ENCODE measurements at regions not wholly inside any gene's neighbourhood (a gene's known extent, or its start where the extent isn't known, plus 50 kb on each side); places are given as distances from the start of the nearest gene placed in this dataset.

DNA sequence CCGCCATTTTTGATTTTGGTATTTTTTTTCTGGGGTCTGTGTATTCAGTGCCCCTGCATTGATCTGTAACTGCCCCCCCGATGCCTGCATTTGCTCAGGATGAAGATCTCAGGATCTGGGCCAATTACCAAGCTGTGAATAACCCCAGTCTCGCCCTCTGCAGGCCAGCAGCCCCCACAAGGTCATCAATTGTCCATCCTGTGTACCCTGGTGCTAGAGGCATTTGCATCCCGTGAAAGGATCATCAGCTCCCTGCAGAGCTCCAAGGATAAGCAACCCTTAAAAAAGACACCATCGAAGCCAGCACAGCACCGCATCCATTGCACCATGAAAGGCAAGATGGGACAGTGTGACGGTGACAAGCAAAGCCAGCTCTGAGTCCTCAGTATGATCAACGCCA lies 154.1 kb upstream of the KLHL29 start:
- no peak for DNase-seq (ENCODE audit: low read depth in 2 of 2)

DNA sequence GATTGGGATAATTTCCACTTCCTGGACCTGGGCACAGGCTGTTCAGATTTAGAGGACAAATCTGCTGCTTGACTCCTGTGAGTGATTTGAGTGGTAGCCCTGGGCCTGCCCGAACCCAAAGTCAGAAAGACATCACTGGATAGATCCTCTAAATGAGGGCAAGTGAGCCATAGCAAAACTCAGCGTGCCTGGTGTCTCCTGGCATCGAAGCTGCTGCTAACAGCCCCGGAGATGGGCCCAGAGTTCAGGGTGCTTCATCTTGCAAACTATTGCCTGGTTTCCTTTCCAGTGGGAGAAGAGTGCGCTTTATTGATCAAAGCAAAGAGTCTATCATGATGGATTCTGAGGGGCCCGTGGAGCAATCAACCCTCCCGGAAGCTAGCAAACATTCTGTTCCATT lies 153.1 kb upstream of the KLHL29 start:
- no peak for DNase-seq (ENCODE audit: low read depth in 2 of 2)

DNA sequence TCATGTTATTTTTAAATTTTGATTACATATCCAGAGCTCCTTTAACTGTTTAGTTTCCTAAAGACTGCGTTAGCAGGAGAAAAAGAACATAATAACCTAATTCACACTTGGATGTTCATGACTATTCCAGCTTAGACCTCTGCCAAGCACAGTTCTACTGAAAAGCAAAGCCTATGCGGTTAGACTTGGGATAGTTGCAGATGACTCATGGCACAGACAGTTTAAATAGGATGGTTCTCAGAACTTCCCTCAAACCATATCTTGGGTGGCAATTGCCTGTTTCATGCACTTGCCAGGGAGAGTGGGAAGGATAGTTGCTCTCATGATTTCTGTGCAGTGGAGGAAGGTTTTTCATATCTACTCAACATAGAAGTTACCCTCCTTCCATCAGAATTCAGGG lies 149.7 kb upstream of the KLHL29 start:
- no peak for DNase-seq (ENCODE audit: low read depth in 2 of 2)

DNA sequence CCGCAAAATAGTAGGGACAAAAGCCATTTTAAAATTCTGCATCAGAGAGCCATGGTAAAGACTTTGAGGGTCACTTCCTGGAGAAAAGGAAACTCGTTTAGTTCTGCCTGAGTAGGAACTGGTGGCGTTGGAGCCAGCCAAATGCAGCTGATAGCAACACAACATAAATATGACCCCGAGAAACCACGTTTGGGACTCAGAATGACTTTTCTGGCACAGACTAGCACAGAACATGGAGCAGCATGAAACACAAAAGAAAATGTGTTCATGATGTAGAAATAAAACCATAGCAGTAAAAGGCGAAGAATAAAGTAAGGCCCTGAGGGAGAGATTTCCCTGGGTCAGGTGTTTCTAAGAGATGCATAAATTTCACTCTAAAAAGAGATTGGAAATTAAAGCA lies 149.2 kb upstream of the KLHL29 start:
- no peak for DNase-seq (ENCODE audit: low read depth in 2 of 2)

DNA sequence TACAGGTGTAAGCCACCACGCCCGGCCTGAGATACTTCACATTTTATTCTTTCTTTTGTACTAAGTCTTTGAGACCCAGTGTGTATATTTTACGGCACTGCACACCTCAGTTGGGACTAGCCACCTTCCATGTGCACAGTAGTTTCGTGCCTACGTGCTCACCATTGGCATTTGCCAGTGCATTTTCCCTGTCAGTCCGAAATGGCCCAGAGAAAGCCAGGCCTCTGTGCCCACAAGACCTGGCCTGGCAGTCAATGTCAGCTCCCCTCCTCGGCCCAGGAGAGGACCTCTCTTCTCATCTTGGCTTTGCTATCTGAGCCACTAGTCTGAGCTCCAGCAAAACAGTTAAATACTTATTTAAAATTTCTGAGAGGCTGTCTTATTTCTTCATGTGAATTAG lies 147.8 kb upstream of the KLHL29 start:
- DNase-seq (ENCODE audit: low read depth in 2 of 2) = no peak

DNA sequence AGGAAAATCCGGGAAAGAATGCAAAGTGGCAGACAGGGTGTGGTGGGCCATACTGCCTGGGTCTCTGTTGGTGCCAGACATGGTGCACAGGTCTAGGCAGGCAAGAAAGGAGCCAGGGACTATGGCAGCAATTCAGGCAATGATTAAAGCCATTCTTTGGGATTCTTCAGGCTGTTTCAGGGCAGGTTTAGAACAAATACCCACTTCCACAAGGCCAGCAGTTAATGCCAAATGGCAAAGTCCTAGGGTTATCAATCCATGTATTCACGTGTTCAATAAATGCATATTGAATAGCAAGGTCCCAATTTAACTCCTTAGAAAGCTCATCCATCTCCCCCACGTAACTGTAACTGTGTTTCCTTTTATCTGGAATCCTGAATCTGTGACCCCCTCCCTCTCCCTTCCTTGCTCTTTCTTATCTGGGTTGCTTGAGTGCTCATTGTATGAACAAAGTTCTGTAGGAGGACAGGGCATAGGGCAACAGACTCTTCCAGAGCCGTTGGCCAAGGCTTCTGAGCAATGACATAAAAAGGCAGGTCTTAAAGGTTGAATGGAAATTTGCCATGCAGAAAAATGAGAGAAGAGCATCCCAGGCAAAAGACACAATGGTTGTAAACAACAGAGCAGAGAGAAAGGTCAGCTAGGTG lies 146.8 kb upstream of the KLHL29 start:
- DNase-seq (ENCODE audit: low read depth in 2 of 2) = no peak

DNA sequence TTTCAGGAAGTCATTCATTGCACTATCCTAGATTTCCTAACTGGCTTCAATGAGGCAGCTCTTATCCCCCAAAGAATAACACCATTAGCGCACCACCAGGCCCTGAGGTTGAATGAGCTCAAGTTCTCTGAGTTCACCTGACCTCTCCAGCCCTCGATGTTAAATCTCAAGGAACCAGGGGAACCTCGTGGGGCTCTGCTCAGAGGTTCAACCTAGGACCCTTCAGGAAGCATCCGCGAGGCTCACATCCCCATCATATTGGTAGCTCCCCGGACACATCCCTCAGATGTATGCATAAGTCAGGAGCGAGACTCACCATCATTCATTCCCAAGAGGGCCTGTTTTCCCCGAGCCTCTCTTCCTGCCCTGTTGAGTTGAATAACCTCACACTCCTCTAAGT lies 145.6 kb upstream of the KLHL29 start:
- no peak for DNase-seq (ENCODE audit: low read depth in 2 of 2)

DNA sequence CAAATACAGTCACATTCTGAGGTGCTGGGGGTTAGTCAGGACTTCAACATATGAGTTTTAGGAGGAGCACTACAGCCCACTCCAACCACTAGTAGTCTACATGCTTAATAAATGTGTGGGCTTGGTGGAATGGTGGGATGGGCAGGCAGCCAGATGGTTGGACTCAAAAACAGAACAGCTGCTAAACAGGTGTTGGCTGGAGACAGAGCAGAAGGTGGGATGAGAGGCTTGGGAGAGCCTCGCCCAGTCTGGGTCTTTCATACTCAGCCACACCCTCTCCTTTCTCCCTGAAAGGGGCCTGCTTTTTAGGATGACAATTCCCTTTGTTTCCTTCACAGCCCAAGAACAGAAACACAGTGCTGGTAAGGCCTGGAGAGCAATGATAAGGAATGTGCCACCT lies 143.9 kb upstream of the KLHL29 start:
- DNase-seq (ENCODE audit: low read depth in 2 of 2) = no peak

DNA sequence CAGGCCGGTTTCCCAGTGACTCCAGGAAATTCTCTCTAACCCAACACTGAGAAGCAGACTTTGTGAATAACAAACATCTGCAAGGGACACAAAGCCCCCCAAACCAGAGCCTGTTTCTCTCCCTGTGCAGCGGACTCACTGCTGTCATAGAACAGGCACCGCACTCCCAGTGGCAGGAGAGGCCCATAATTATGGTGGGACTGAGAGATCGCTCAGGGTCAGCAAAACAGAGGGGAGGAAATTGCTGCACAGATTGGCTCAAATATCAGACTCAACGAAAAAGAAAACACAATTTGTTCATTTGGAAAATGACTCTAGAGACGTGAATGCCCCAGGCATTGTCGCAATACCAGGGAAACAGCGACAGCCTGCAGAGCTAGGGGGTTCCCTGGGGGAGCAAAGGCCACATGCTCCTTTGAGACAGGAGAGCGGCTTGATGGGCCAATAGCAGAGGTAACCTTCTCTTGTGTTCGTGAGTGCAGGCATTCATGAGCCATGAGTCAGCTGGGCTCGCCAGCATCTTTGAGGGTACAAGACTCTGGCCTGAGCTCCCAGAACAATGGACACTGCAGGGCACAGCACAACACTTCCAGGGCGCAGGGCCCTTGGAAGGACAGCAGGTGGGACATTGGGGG lies 143.3 kb upstream of the KLHL29 start:
- no peak for DNase-seq (ENCODE audit: low read depth in 2 of 2)

DNA sequence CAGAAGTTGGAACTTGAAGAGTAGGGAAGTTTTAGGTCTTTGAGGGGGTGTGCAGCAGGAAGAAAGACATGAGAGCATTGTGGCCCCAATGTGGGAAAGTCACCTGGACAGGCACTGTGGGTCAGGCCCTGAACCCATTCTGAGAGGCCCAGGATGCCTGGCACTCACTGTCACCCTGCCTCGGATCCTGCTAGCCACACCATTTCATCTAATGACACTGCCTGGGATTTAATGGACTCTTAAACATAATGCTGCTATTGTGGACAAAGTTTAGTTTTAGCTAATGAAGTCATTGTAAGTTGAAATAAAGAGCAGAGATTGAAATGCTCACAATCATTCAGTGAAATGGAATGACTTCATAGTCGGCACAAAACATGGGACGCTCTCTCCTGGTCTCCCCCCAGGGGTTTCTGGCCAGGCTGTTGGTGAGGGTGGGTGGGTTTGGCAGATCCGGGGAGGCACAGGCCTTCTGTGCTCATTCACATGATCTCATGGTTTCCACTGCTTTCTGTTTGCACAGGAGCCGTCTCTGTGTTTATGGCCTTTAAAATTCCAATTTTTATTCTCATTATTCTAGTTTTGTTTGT lies 141.8 kb upstream of the KLHL29 start:
- DNase-seq (ENCODE audit: low read depth in 2 of 2) = no peak

DNA sequence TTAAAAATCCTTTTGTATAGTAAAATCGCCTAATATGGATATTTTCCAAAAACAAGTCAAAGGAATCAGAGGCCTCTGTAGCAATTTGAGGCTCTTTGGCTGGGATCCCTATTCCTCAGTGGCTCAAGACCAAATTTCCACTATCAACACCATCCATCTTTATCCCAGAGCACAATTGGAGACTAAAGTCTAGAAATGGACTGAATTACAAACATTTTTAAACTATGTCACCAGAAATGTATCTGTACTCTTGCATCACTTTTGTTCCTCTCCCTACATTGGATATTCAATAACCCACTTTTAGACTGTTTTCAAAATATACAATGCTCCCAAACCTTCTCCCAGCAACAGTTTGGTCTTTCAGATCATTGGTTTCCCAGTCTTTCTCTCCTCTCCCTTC lies 140.4 kb upstream of the KLHL29 start:
- no peak for DNase-seq (ENCODE audit: low read depth in 2 of 2)

DNA sequence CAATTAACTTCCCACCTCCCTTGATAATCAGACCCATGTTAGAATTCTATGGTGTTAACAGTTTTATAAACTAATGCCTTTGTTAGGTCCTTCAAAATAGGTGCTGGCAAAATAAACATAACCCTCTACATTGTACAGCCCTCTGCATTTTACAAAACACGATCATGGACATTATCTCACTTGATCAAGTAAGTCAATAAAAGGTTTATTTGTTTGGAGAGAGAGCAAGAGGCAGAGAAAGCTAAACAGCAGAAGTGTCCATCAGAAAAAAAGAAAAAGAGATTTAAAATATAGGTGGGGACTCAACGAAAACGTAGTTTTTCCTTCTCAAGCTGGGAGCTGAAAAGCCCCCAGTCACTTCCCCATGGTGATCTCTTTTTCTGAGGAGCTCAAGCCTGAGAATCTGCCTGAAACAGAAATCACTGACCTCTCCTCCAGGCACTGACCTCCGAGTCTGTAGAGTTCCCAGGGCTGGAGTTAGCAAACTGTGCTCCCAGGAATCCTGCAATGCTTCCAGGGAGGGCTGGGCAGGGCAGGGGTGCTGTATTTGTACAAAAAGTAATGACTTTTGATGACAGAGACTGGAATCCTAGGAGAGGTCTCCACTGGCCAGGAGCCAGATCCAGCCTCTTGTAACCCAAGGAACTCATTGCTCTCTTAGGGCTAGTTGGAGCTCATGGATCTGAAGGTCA lies 137.8 kb upstream of the KLHL29 start:
- no peak for DNase-seq (ENCODE audit: low read depth in 2 of 2)

DNA sequence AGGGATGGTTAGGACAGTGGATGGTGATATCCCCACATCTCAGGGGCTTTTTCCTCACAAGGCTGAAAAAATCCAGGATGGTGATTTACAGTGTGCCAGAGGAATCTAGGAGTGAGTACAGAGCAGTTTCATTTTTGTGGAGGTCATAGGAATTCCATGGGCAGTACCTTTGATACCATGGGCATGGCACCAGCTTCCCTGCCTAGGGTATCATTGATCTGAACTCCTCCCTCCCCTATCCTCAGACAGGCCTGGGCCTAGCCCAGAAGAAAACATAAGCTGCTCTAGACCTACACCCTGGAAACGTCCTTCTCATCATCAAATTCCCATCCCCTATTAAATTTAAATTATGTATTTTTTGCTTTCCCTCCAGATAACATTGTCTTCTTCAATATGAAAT lies 136.3 kb upstream of the KLHL29 start:
- DNase-seq (ENCODE audit: low read depth in 2 of 2) = no peak

DNA sequence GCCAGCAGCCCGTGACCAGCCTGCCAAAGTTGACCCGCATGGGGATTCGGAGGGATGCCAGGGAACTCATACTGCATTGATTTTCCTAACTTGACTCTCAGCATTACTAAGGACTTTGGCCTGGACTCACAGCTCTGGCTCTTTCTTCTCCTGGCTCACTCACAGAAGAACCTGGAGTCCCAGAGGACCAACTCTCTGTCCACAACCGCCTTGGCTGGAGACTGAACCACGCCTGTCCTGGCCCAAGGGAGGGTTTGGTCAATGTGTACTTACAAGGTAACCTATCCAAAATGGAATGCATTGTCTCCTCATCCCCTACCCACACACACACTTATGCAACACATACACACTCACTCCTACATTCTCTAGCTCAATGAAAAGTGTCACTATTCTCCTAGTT lies 135.6 kb upstream of the KLHL29 start:
- DNase-seq (ENCODE audit: low read depth in 2 of 2) = no peak

DNA sequence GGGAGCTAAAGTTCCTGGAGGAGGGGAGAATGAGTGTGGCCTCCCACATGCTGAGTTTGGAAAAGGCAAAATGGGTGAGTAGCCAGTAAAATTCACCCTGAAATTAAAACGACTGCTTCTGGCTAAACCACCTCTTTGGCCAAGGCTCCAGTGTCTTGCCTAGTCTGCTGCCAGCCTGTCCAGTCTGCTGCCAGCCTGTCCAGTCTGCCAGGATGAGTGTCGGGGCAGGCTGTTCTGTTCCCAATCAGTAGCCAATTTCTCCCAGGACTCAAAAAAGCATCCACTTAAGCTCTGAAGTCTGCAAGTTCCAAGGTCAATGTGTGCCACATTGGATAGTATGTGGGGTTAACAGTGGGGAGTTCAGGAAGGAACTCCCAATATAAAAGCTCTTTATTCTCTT lies 134.6 kb upstream of the KLHL29 start:
- DNase-seq (ENCODE audit: low read depth in 2 of 2) = no peak

DNA sequence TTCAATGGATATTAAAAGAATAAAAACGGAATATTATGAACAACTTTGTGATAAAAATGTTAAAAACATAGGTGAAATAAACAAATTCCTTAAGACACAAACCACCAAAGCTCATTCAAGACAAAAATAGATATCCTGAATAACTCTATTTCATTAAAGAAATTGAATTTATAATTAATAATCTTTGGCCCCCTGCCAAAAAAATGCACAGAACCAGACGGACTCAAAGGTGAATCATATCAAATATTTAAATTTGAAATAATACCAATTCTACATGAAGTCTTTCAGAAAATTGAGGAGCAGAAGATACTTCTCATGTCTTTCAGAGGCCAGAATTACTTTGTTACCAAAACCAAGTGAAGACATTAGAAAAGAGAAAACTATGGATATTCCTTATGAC lies 128.3 kb upstream of the KLHL29 start:
- DNase-seq (ENCODE audit: low read depth in 2 of 2) = no peak

DNA sequence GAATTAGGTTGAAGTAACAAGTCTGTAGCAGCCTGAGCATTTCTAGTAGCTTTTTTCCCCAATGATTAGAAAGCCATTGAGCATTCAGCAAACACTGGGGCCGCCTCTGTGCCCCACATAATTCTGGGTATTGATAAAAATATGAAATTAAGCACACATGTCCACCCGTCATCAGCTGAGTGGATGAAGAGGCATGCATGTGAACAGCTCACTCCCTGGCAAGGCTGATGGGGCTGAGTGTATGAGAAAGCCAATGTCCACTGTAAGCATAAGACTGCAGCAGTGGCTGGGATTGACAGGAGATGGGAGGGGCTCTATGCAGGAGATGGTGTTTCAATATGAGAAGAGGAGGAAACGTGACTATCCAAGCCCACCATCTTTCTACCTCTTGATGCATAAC lies 124.4 kb upstream of the KLHL29 start:
- no peak for DNase-seq (ENCODE audit: low read depth in 2 of 2)

DNA sequence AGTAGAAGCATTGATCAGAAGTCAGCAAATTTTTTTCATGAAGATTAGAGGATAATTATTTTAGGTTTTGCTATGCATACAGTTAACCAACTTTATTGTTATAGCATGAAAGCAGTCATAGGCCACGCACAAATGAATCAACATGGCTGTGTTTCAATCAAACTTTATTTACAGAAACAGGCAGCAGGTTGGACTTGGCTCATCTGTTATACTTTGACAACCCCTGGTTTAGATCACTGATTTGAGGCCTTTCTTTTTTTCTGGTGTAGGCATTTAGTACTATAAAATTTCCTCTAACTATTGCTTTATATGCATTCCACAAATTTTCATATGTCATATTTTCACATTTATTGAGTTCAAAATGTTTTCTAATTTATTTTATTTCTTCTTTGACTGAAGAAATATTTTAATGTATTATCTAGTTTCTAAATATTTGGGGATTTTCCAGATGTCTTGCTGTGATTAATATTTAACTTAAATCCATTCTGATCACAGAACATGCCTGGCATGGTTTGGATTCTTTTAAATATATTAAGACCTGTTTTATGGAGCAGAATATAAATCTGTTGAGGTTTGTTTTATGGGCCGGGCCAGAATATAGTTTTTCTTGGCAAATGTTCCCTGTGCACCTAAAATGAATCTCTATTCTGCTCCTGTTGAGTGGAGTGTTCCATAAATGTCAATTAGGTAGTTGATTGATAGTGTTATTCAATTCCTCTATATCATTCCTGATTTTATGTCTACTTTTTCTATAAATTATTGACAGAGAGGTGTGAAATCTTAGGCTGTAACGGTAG lies 116.3 kb upstream of the KLHL29 start:
- DNase-seq (ENCODE audit: low read depth in 2 of 2) = no peak

DNA sequence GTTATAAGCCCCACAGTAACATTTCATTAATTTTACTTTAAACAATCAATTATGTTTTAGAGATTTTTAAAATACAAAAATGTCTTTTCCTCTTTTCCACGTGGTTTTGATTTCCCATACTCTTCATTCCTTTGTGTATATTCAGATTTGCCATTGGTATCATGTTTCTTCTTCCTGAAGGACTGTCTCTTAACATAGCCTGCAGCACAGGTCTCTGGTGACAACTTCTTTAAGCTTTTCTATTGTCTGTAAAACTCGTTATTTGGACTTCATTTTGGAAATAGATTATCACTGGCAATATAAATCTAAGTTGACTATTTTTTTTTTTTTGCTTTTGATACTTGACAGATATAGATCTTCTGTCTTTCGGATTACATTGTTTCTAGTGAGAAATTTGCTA lies 115.2 kb upstream of the KLHL29 start:
- DNase-seq (ENCODE audit: low read depth in 2 of 2) = no peak

DNA sequence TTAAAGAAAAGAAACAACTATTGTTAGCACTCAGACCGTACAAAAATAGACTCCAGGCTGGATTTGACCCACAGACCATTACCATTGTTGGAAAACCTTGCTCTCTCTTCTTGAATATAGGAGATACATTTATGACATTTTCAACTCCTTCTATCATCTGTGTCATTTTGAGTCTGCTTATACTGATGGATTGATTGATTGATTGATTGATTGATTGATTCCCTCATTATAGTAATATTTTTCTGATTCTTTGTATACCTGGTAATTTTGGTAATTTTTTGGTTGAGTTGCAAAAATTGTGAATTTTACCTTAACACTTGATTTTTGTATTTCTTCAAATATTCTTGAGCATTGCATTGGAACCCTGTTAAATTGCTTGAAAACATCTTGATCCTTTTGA lies 114.2 kb upstream of the KLHL29 start:
- no peak for DNase-seq (ENCODE audit: low read depth in 2 of 2)

DNA sequence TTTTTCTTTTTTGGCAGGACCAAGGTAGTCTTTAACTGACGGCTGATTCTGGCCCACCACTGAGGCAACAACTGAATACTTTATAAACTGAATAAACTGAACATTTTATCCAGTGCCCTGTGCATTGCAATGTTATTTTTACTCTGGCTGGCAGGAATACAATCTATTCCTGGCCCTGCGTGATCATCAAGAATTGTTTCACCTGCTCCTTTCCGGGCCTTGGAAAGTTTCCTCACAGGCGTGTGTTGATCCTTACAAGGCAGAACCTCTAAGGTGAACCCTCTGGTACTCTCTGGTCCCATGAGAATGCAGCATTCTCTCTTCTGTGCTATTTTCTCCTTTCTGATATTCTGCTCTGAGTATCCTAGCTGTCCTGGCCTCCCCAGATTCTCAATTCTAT lies 113.7 kb upstream of the KLHL29 start:
- no peak for DNase-seq (ENCODE audit: low read depth in 2 of 2)

DNA sequence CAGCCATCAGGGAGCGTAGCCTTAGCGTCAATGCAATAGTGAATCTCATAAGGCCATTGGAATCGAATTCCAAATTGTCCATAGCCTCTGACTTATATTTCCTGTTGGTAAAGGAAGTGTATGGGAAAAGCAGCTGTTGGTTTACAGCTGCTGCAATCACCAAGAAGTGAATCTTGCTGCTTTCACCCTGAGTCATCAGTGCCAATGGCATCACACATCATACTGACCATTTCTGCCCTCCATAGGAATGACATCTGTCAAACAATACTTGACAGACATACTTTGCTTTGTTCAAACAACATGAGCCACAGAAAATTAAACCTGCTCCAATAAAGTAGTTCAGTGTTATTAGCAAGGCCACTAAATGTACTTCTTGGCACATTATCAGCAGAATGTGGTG lies 111.2 kb upstream of the KLHL29 start:
- no peak for DNase-seq (ENCODE audit: low read depth in 2 of 2)
